SIG-M5 treated with dmso at 0.1 percent for 504 hours (cell line): ENCODE measurements at regions not wholly inside any gene's neighbourhood (a gene's known extent, or its start where the extent isn't known, plus 50 kb on each side); places are given as distances from the start of the nearest gene placed in this dataset.

Experiments
- DNase-seq: peaks from one replicate; lab custom pipeline; 2025; ENCODE audit not compliant: unreplicated experiment; lab: John Stamatoyannopoulos, UW

GRCh38 chr13:26989957-26990713, 181.5 kb downstream of the USP12 start:
- no peak for DNase-seq

GRCh38 chr13:26989261-26989956, 182.2 kb downstream of the USP12 start:
- DNase-seq, result no peak

GRCh38 chr13:26988059-26988769, 183.4 kb downstream of the USP12 start:
- no peak for DNase-seq

DNA sequence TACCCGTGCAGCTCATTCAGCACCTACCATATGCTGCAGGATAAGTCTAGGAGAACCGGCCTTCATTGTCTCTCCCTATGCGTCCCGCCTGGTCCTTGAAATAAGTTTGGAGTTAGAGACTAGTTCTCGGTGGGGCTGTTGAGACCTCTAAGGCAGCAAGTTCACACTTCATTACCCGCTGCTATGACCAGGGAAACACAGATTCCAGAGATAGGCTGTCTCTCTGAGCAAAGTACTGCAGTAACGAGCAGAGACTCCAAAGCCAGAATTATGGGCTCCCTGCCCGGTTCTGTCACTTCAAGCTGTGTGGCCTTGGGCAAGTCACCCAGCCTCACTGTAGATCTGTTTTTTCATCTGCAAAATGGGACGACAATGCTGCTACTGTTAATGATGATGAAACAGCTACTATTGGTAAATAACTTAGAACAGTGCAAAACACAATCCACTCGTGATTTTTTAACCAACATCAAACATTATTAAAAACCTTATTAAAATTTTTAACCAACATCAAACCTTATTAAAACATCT, 184.1 kb downstream of the USP12 start:
- DNase-seq, result no peak

DNA sequence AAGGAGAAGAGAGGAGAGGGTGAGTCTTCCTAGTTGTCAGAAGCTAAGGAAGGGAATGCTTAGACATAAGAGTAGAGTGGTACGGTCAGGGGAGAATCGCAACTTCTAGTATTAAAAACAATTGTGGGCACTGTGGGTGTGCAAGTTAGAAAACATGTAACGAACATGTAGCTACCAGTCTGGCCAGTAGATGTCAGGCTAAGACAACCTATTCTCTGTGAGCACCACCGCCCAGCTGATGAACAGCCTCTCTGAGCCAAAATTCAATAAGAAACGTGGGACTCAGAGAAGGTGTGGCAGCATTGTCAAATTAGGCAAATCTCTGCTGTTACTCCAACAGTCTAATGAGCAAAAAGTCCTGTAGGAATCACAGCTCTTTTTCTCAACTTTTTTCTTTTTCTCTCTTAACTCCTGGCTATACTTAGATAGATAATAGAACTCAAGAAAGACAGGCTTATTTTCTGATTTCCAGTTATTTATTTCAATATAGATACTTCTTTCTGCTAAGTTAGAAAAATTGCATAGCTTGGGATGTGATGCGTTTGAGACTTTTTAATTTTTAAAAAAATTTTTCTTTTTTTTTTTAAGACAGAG, 186.2 kb downstream of the USP12 start:
- DNase-seq, result peak; percentile 77

DNA sequence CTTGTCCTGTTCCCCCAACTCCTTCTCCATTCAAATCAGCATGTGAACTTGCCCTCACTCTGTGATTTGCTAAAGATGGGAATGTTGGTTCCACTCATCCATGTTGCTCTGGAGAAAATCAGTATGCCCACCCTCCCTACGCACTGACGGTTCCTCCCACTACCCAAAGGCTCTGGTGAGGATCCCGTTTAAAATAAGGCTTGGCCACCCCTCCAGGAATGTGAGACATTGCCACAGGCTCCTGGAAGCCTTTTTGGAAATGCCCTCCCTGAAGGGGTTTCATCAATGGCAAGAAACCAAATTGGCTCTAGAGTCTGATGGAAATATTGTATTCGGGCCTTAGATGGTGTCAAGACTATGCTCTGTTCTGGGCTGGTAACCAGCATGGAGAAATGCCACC, 187.3 kb downstream of the USP12 start:
- DNase-seq, result no peak

- DNase-seq, result no peak
These were observed 187.9 kb downstream of the USP12 start for GRCh38 chr13:26983543-26984320.

DNA sequence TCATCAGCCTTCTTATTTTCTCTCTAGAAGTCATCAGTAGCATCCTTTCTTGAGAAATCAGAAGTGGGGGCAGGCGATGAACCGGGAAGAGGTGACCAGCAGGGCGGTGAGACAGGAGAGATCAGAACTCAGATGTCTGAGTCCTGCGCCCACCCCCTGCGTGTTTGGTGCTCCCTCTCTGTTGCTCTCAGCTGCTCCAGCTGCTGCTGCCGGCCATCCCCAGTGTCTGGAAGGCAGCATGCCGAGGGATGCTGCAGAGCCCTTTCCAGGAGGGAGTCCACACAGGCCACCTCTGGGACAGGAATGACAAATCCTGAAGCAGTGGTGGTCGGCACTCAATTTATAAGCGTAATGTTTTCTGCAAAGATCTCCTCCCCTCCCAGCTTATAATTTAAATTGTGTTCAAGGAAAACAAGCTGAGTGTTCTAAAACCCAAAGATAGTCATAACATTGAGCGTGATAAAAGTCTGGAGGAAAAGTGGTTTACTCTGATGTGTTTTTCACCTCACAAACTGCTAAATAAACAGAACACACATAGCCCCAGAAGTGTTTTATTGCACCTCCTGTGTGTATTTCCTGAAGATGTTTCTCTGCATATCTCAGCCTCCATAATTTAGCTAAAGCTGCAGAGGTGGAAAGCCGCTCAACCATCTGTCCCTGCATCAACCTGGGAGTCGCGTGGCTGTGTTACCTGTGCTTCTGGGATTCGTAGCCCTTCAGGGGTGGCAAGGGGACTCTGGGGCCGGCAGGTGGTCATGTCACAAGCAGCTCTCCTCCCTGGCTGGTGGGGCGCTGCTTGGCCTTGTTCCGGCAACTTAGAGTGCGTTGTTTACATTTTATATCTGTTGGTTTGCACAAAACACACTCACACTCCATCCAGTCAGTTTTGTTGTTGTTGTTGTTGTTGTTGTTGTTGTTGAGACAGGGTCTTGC, 191.2 kb downstream of the USP12 start:
- no peak for DNase-seq

GRCh38 chr13:26979334-26979733, 192.3 kb downstream of the USP12 start:
- no peak for DNase-seq

- DNase-seq, result no peak
These were observed 193.3 kb downstream of the USP12 start for GRCh38 chr13:26978081-26978860.

GRCh38 chr13:26977541-26977940, 194.1 kb downstream of the USP12 start:
- peak; percentile 8 for DNase-seq

GRCh38 chr13:26976313-26976712, 195.3 kb downstream of the USP12 start:
- DNase-seq, result no peak

- no peak for DNase-seq
These were observed 197.7 kb downstream of the USP12 start for GRCh38 chr13:26973946-26974345.

DNA sequence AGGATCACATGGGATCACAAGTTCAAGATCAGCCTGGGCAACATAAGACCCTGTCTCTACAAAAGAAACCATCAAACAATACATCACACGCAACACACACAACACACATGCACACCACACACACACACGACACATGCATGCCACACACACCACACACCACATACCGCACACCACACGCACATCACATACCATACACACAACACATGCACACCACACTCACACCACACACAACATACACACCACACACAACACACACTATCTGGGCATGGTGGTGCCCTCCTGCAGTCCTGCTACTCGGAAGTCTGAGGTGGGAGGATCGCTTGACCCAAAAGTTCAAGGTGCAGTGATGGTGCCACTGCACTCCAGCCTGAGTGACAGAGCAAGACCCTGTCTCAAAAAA, 198.3 kb downstream of the USP12 start:
- DNase-seq, result no peak

DNA sequence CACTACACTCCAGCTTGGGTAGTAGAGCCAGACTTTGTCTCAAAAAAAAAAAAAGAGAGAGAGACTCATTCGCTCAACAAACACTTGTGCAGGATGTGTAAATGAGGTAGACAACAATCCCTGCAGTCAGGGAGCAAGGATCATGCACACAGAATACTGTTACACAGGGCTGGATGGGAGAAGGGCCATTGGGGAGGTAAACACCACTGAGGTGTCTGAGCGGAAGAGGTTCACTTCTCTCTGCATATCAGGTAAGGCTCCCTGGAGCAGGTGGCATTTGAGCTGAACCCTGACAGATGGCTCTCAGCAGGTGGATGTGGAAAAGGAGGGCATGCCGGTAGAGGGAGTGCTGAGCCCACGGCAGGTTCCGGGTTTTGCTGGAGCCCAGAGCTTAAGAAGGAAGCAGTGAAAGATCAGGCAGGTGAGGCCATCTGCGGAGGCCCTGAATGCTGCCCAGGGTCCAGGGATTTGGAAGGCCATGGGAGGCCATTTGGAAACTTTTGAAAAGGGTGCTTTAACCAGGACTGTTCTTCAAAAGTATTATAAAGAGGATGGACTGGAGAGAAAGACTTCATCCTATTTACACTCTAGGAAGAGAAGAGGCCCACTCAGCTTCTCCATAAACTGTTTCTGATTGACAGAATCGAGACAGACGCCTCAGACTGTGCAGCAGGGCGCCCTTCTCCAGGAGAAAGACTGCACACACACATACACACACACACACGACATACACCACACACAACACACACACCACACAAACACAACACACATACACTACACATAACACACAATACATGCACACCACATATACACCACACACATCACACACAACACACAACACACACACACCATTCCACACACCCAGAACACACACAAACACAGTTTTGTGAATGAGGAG, 199.4 kb downstream of the USP12 start:
- DNase-seq, result peak; percentile 63

DNA sequence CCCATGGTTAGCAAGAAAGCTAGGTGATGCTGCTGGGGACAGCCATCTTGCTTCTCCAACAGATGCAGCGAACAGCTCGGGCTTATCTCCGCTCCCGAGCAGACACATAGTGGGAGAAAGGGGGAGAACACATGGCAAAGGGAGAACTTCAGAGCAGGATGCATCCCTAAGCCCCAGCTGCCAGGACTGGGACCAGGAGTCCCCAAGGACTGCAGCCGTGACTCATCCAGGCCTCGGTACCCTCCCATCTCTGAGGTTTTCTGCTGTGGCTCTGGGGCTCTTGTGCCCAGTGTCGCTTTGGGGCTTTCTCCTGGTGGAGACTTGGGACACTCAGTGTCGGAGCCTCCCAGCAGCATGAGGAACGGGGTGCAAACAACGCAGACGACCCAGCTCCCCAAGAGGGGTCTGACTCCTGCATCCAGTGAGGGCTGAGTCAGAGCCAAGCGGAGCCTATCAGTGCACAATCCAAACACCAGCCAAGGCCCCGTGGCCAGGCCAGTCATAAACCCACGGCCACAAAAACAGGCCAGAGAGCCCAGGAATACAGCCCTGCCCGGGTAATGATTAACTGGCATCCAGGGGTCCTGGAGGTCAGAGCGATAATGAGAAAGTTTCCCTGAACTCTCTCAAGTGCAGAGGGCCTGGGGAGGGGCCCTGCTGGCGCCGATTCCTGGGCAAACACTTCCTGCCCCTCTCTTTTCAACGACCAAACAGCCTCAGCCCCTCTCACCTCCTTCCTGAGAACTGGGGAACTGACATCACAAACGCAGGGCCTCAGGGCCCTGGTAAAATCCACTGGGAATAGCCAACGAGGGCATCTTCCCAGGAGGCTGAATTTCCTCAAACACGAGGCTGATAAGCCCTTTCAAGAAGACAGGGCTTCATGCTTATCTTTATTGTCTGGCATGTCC, 202.9 kb downstream of the USP12 start:
- DNase-seq, result no peak
